ENCODE measurements at regions not wholly inside any gene's neighbourhood (a gene's known extent, or its start where the extent isn't known, plus 50 kb on each side); places are given as distances from the start of the nearest gene placed in this dataset.

DNA sequence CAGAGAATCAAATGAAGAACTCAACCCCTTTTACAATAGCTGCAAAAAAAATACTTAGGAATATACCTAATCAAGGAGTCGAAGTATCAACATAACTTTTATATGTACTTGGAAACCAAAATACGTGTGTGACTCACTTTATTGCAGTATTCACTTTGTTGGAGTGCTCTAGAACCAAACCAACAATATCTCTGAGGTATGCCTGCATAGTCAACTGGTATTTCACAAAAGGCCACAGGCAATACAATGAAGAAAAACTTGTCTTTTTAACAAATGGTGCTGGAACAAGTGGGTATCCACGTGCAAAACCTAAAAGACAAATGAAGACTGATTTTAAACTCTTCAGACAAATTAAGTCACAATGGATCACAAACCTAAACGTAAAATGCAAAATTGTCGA is 385.7 kb downstream of the TLE1 start (continued):
- TF ChIP-seq FOXO1 (CRISPR knock-in tag; IDR thresholded peaks at IDR 0.05) (no peak), ZSCAN21 (CRISPR knock-in tag; IDR thresholded peaks at IDR 0.05; ENCODE audit: borderline replicate concordance) (no peak), KDM6A (CRISPR knock-in tag; IDR thresholded peaks at IDR 0.05; ENCODE audit: low read depth) (no peak), ELF1 (CRISPR knock-in tag; IDR thresholded peaks at IDR 0.05) (no peak), ZNF335 (CRISPR knock-in tag; IDR thresholded peaks at IDR 0.05) (no peak), MBNL3 (CRISPR knock-in tag; conservative IDR thresholded peaks at IDR 0.05) (no peak)
- TF ChIP-seq, protein P1, sequence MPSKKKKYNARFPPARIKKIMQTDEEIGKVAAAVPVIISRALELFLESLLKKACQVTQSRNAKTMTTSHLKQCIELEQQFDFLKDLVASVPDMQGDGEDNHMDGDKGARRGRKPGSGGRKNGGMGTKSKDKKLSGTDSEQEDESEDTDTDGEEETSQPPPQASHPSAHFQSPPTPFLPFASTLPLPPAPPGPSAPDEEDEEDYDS (CRISPR knock-in tag; IDR thresholded peaks at IDR 0.05) = no peak
- TF ChIP-seq, protein P2, sequence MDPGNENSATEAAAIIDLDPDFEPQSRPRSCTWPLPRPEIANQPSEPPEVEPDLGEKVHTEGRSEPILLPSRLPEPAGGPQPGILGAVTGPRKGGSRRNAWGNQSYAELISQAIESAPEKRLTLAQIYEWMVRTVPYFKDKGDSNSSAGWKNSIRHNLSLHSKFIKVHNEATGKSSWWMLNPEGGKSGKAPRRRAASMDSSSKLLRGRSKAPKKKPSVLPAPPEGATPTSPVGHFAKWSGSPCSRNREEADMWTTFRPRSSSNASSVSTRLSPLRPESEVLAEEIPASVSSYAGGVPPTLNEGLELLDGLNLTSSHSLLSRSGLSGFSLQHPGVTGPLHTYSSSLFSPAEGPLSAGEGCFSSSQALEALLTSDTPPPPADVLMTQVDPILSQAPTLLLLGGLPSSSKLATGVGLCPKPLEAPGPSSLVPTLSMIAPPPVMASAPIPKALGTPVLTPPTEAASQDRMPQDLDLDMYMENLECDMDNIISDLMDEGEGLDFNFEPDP (CRISPR knock-in tag; conservative IDR thresholded peaks at IDR 0.05) = no peak
- TF ChIP-seq, protein P3, sequence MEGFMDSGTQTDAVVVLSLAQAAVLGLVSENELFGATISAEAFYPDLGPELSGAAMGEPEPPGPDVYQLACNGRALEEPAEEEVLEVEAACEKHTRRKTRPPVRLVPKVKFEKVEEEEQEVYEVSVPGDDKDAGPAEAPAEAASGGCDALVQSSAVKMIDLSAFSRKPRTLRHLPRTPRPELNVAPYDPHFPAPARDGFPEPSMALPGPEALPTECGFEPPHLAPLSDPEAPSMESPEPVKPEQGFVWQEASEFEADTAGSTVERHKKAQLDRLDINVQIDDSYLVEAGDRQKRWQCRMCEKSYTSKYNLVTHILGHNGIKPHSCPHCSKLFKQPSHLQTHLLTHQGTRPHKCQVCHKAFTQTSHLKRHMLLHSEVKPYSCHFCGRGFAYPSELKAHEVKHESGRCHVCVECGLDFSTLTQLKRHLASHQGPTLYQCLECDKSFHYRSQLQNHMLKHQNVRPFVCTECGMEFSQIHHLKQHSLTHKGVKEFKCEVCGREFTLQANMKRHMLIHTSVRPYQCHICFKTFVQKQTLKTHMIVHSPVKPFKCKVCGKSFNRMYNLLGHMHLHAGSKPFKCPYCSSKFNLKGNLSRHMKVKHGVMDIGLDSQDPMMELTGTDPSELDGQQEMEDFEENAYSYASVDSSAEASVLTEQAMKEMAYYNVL (CRISPR knock-in tag; IDR thresholded peaks at IDR 0.05; ENCODE audit: borderline replicate concordance) = no peak

DNA sequence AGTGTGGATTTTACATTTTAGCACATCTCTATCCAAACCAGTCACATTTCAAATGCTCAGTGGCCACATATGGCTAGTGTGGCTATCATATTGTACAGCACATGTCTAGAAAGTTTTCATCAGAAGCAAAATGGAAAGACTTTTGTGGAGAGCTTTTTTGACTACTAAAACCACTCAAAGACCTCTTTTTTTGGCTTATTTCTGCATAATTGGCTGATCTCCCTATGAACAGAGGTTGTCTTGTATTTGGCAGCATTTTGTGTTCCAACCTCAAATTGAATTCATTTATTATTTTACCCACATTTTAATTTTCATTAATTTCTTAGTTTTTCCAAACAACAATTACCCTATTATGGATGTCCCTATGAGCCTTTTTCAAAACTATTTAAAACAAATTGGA is 395.7 kb downstream of the TLE1 start:
- BruUV-seq (replicated peaks) = no TSS peak
- intact Hi-C loops (cut with micrococcal nuclease; ENCODE audit: unreplicated experiment) = no loop called here
- no peak for ATAC-seq

More for the DNA sequence above, 395.7 kb downstream of the TLE1 start:
- Histone ChIP-seq H4K20me1 (ENCODE audit: insufficient read depth, low read length) (no peaks in the 10 kb centered on the region), H3K4me2 (ENCODE audit: low read depth, low read length) (no peak overlapping the region), H3K9ac (ENCODE audit: insufficient read depth, low read depth, low read length) (no peak overlapping the region), H3K4me3 (replicated peaks in 1 of 3; ENCODE audit: insufficient read depth in 1 of 3, low read depth in 2 of 3, low read length in 3 of 3) (no peak overlapping the region), H2AFZ (ENCODE audit: low read length) (no peak overlapping the region), H3K79me2 (ENCODE audit: insufficient read depth, low read length) (no peaks in the 10 kb centered on the region), H3K27me3 (ENCODE audit: control insufficient read depth in 1 of 2, insufficient read depth in 2 of 2, low read length in 2 of 2) (peaks cover 0 to 3% of the 10 kb centered on the region in 2 experiments; a peak in 1 of 5 replicates), H3K36me3 (replicated peaks in 1 of 2; ENCODE audit: control insufficient read depth in 1 of 2, insufficient read depth in 2 of 2, low read length in 2 of 2) (no peaks in the 10 kb centered on the region), H3K27ac (ENCODE audit: extremely low read length, insufficient read depth, low read length) (no peak overlapping the region), H3K4me1 (ENCODE audit: insufficient read depth, low read length) (peaks cover 8% of the 10 kb centered on the region; the same call in 1 of the 2 replicates), H3K9me3 (ENCODE audit: low read length) (no peaks in the 10 kb centered on the region)
- TF ChIP-seq MEIS1 (CRISPR knock-in tag; IDR thresholded peaks at IDR 0.05; ENCODE audit: borderline replicate concordance) (no peak), SAP130 (CRISPR knock-in tag; IDR thresholded peaks at IDR 0.05; ENCODE audit: low read depth) (no peak), ZNF234 (CRISPR knock-in tag; conservative IDR thresholded peaks at IDR 0.05) (no peak), IKZF4 (CRISPR knock-in tag; IDR thresholded peaks at IDR 0.05; ENCODE audit: borderline replicate concordance, low read depth, not compliant biosample characterization) (no peak), RFX5 (IDR thresholded peaks at IDR 0.05; ENCODE audit: low read depth, low read length) (no peak), IRX3 (CRISPR knock-in tag; IDR thresholded peaks at IDR 0.05; ENCODE audit: borderline replicate concordance, low read depth) (no peak)
- TF ChIP-seq, protein P4, sequence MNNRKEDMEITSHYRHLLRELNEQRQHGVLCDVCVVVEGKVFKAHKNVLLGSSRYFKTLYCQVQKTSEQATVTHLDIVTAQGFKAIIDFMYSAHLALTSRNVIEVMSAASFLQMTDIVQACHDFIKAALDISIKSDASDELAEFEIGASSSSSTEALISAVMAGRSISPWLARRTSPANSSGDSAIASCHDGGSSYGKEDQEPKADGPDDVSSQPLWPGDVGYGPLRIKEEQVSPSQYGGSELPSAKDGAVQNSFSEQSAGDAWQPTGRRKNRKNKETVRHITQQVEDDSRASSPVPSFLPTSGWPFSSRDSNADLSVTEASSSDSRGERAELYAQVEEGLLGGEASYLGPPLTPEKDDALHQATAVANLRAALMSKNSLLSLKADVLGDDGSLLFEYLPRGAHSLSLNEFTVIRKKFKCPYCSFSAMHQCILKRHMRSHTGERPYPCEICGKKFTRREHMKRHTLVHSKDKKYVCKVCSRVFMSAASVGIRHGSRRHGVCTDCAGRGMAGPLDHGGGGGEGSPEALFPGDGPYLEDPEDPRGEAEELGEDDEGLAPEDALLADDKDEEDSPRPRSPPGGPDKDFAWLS (CRISPR knock-in tag; IDR thresholded peaks at IDR 0.05; ENCODE audit: borderline replicate concordance) = no peak
- no peak for DNase-seq (ENCODE audit: low spot score)
- CTCF ChIA-PET (ENCODE audit: low intra/inter-chr PET ratio, low total read pairs) = no interaction called here
- POLR2A ChIA-PET = no interaction called here
- in situ Hi-C loops (cut with HindIII; ENCODE audit: extremely low pct_ligation_motif_present, low pct_unique_long_range_greater_than_20kb) = no loop called here
- no peak for FAIRE-seq
